ENCODE measurements at regions not wholly inside any gene's neighbourhood (a gene's known extent, or its start where the extent isn't known, plus 50 kb on each side); places are given as distances from the start of the nearest gene placed in this dataset.
A peak's percentile ranks its signal among the peaks of the same experiment; 100 is the strongest.

- DNase-seq = no peak
These were observed 528.7 kb downstream of the ETS1 start for GRCh38 chr11:128058580-128059208.

GRCh38 chr11:128057786-128058395 lies 529.5 kb downstream of the ETS1 start:
- DNase-seq = no peak

DNA sequence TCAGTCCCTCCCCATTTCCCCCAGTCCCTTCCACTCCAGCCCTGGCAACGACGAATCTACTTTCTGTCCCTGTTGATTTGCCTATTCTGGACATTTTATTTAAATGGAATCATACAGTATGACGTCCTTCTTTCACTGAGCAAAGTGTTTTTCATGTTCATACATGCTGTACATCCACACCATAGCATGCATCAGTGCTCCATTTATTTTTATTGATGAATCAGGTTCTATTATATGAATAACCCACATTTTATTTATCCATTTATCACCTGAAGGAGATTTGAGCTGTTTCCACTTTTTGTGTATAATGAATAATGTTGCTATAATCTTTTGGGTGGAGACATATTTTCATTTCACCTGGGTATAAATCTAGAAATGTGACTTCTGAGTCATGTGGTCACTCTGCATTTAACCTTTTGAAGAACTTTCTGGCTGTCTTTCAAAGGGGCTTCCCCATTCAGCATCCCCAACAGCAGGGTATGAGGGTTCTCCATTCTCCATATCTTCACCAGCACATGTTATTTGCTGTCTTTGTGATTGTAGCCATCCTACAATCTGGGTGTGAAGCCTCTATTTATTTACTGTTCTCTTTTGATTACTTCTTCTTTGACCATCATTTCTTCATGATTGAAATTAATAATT lies 531.7 kb downstream of the ETS1 start:
- DNase-seq = no peak

- DNase-seq = no peak
These were observed 533.1 kb downstream of the ETS1 start for GRCh38 chr11:128053981-128054931.

DNA sequence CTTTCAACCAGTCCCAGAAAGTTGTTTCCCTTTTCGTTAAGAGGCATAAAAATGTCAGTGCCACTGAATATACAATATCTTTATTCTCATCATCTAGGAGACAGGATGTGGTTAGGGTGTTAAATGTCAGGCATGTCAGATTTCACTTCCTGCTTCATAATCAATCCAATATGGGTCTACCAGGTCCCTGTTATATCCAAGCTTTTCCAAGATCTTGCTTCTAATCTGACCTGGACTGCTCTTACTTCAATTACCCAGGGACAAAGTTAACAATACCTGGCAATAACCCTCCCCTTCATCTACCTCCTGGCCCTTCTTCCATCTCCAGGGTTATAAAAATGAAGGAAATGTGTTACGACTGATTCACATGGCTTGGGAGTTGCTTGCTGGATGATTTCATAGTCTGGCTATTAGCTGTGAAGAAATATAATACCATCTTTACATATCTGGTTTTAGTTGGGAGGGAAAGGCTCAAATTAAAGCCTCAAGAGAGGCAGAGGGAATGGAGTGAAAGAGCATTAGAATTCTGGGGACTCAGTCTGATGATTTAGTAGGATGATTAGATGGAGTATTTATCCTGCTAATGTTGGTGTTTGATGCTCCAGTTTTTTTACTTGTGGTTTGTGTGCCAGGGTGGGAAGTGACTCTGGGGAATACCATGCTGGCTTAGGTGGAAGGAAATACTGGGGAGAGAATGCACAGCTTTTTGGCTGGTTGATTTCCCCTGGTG lies 534.3 kb downstream of the ETS1 start:
- DNase-seq = no peak

- no peak for DNase-seq
These were observed 539.2 kb downstream of the ETS1 start for GRCh38 chr11:128048121-128048520.

DNA sequence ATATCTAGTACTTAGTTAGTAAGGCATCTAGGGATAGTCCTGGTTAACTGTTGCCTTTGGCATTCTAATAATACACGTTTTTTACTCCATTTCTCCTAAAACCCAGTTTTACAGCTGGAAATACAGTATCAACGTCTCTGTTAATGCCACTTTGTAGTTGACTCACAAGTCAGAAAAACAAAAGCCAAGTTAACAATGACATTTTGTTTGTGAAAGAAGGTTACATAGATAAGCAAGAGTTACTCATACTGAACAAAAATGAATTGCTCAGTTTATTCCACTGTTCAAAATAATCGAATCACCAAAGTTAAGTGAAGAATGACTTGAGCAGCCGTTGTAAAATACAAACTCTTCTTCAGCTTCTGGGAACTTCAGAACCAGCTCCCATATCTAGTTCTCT lies 540.3 kb downstream of the ETS1 start:
- no peak for DNase-seq

GRCh38 chr11:128046213-128046612 lies 541.1 kb downstream of the ETS1 start:
- no peak for DNase-seq

DNA sequence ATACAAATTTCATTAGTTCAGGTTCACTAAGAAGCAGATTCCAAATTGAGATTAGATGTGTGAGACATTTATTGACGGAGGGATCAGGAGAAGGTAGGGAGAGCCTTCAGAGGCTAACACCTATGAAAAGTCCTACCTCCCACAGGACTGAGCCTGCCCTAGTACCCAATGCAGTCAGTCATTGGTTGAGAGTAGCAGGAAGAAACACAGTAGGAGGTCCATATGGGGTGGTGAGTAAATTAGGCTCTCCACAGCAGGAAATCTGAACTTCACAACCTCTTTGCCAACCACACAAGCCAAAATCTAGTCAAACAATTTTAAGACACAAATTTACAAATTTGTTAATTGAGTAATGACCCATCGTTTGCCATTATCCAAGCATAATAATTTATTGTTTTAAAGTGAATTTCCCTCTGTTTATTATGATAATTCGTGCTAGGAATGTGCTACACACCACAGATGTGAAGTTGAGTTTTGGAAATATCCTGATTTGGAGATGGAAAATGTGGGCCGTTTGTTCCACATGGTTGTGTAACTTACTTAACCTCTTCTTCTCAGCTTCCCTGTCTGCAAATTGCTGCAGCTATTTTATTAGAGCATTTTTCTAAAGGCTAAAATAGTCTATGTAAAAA lies 542.1 kb downstream of the ETS1 start:
- no peak for DNase-seq

- DNase-seq = no peak
These were observed 545.0 kb downstream of the ETS1 start for GRCh38 chr11:128042290-128042751.

- DNase-seq = no peak
These were observed 546.8 kb downstream of the ETS1 start for GRCh38 chr11:128040603-128041002.

GRCh38 chr11:128039140-128040021 lies 548.0 kb downstream of the ETS1 start:
- DNase-seq = peak; percentile 63

GRCh38 chr11:128036556-128037093 lies 550.7 kb downstream of the ETS1 start:
- DNase-seq = no peak

- no peak for DNase-seq
These were observed 551.4 kb downstream of the ETS1 start for GRCh38 chr11:128036006-128036405.

GRCh38 chr11:128031538-128032134 lies 555.7 kb downstream of the ETS1 start:
- peak; percentile 47 for DNase-seq

DNA sequence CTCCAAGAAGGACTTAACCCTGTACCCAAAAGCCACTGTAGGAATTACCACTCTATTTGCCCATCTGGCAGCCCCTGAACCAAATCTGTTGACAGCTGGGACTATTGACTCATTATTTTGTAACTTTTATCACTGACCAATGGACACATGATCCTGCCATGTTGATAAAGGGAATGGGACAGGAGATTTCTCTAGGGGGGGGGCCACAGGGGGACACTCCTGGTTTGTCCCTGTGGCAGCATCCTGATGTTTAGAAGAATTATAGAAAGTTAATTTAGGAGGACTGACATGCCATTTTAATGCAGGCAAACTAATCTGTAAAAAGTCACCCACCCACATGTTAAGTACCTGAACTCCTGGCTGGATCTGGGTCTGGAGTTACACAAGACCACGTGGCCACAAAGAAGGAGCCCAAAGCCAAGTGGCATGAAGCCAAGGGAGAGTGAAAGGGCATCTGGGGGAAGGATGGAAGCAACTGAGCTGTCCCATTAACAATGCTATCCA lies 558.1 kb downstream of the ETS1 start:
- no peak for DNase-seq

DNA sequence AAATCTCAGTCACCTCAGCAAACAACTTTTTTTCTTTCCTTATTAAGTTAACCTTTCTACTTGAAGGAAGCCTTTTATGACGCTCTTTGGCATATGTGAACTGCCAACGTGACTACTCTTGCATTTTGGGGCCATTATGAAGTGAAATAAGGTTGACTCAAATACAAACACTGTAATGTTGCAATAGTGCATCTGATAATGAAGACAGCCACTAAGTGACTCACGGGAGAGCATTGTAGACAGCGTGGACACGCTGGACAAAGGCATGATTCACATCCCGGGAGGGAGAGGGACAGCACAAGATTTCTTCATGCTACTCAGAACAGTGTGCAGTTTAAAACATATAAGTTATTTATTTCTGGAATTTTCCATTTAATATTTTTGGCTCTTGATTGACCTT lies 560.8 kb downstream of the ETS1 start:
- DNase-seq = no peak

GRCh38 chr11:128022761-128023160 lies 564.6 kb downstream of the ETS1 start:
- no peak for DNase-seq

DNA sequence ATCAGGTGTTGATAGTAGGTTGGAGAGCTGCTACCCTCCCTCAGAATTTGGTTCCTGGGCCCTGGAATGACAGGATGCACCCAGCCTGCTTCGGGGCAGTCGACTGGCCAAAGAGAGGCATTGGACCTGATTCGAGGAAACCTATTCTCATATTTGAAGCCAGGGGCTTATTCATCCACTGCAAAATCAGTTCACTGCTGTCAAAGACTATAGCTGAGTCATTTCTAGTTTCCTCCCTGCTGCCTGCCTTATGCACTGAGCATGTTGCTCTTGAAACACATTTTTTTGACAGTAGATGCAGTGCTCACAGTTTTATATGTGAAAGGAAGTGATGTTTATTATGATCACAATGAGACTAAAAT lies 565.4 kb downstream of the ETS1 start:
- no peak for DNase-seq

DNA sequence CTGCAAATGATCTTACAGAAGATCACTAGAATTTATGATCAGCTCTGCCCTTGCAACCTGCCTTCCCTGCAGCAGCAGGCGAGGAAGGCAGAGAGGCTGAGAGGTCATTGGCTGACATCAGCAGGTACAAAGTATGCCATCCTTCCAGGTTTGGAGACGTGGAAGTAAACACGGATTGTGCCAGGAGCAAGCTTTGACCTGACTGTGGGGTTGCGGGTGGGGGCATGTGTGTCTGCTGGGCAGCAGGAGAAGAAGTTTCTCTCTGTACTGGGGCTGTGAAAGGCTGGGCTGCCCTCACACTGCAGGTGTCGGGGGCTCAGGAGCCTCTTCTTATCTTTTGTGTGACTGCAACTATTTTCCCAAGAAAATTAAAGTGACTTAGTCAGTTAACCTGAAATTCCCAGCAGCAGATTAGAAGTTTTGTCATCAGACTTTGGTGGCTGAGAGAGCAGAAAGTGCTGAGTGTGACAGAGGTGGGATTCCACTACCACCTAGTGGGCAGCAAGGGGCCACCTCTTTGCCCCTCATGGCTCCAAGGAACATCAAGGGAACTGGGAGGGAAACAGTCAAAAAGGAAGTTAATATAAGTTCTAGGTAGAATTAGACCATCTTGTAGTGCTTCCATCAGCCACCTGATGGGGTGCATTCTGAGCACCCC lies 565.9 kb downstream of the ETS1 start:
- DNase-seq = no peak

Data from activated CD4-positive, CD25-positive, alpha-beta regulatory T cell treated with anti-CD3 and anti-CD28 coated beads, Interleukin-2, amount 50 U/mL, for 72 hours (primary cell).